SK-N-SH treated with all-trans-retinoic acid at 6 μM for 48 hours (cell line): ENCODE measurements at regions not wholly inside any gene's neighbourhood (a gene's known extent, or its start where the extent isn't known, plus 50 kb on each side); places are given as distances from the start of the nearest gene placed in this dataset.

ENCODE experiments used
- ATAC-seq: fragments of 200-7000 bp; cut with Tn5 transposase; 3 replicates; pipeline ENCODE4 v1.9.1; 2020; ENCODE audit warnings: mild to moderate bottlenecking, moderate library complexity
- ARNTL ChIP-seq: fragments of 450-650 bp; formaldehyde crosslinking; IDR thresholded peaks from 2 replicates; pipeline ENCODE4 v1.5.0; 2020; ENCODE audit warnings: low read depth, mild to moderate bottlenecking, moderate library complexity, borderline replicate concordance
- BACH2 ChIP-seq: fragments of 250-450 bp; sonication (Bioruptor Pico); IDR thresholded peaks from 2 replicates; pipeline ENCODE4 v1.9.0; 2021; ENCODE audit warnings: mild to moderate bottlenecking, borderline replicate concordance
- CREB5 ChIP-seq: fragments of 250-450 bp; sonication (Bioruptor Pico); IDR thresholded peaks from 2 replicates; pipeline ENCODE4 v1.5.1; 2020; ENCODE audit warnings: low read depth, mild to moderate bottlenecking, moderate library complexity
- CSDC2 ChIP-seq: fragments of 250-450 bp; sonication (Bioruptor Pico); IDR thresholded peaks from 2 replicates; pipeline ENCODE4 v1.5.0; 2020; ENCODE audit warnings: mild to moderate bottlenecking, moderate library complexity
- CSRNP3 ChIP-seq: fragments of 250-450 bp; sonication (Bioruptor Pico); IDR thresholded peaks from 2 replicates; pipeline ENCODE4 v1.5.1; 2021; ENCODE audit warnings: mild to moderate bottlenecking, moderate library complexity
- ESRRG ChIP-seq: fragments of 250-450 bp; sonication (Bioruptor Pico); IDR thresholded peaks from 2 replicates; pipeline ENCODE4 v1.6.1; 2021; ENCODE audit warnings: mild to moderate bottlenecking
- GLIS3 ChIP-seq: fragments of 250-450 bp; sonication (Bioruptor Pico); IDR thresholded peaks from 2 replicates; pipeline ENCODE4 v1.5.0; 2020; ENCODE audit warnings: mild to moderate bottlenecking, moderate library complexity
- ISL1 ChIP-seq: fragments of 250-450 bp; sonication (Bioruptor Pico); IDR thresholded peaks from 2 replicates; pipeline ENCODE4 v2.1.2; 2022; ENCODE audit warnings: mild to moderate bottlenecking, moderate library complexity
- PATZ1 ChIP-seq: fragments of 250-450 bp; sonication (Bioruptor Pico); IDR thresholded peaks from 2 replicates; pipeline ENCODE4 v1.8.0; 2020; ENCODE audit warnings: mild to moderate bottlenecking, moderate library complexity, borderline replicate concordance
- POU6F1 ChIP-seq: fragments of 250-450 bp; sonication (Bioruptor Pico); IDR thresholded peaks from 2 replicates; pipeline ENCODE4 v1.8.0; 2021; ENCODE audit warnings: low read depth, mild to moderate bottlenecking, moderate library complexity, borderline replicate concordance
- PPARA ChIP-seq: fragments of 250-450 bp; sonication (Bioruptor Pico); IDR thresholded peaks from 2 replicates; pipeline ENCODE4 v1.5.0; 2020; ENCODE audit warnings: mild to moderate bottlenecking, borderline replicate concordance
- RARB ChIP-seq: fragments of 250-450 bp; sonication (Bioruptor Pico); IDR thresholded peaks from 2 replicates; pipeline ENCODE4 v1.8.0; 2021; ENCODE audit warnings: mild to moderate bottlenecking, moderate library complexity
- SNAI2 ChIP-seq: fragments of 250-450 bp; sonication (Bioruptor Pico); IDR thresholded peaks from 2 replicates; pipeline ENCODE4 v1.5.0; 2020; ENCODE audit warnings: mild to moderate bottlenecking, moderate library complexity
- TCF4 ChIP-seq: fragments of 250-450 bp; sonication (Bioruptor Pico); IDR thresholded peaks from 2 replicates; pipeline ENCODE4 v1.8.0; 2021; ENCODE audit warnings: mild to moderate bottlenecking, moderate library complexity, borderline replicate concordance
- TSHZ2 ChIP-seq: fragments of 250-450 bp; sonication (Bioruptor Pico); IDR thresholded peaks from 2 replicates; pipeline ENCODE4 v1.5.0; 2020; ENCODE audit warnings: mild to moderate bottlenecking, moderate library complexity
- ZFP3 ChIP-seq: fragments of 250-450 bp; sonication (Bioruptor Pico); IDR thresholded peaks from 2 replicates; pipeline ENCODE4 v1.5.0; 2020; ENCODE audit warnings: mild to moderate bottlenecking, moderate library complexity
- ZFP30 ChIP-seq: fragments of 450-650 bp; formaldehyde crosslinking; IDR thresholded peaks from 2 replicates; pipeline ENCODE4 v1.5.0; 2022; ENCODE audit warnings: mild to moderate bottlenecking, moderate library complexity
- ZNF565 ChIP-seq: fragments of 450-650 bp; formaldehyde crosslinking; conservative IDR thresholded peaks from 2 replicates; pipeline ENCODE4 v1.5.0; 2020; ENCODE audit warnings: low read depth, mild to moderate bottlenecking, moderate library complexity
- ZNF70 ChIP-seq: fragments of 450-650 bp; formaldehyde crosslinking; IDR thresholded peaks from 2 replicates; pipeline ENCODE4 v1.5.0; 2020; ENCODE audit warnings: mild to moderate bottlenecking, moderate library complexity

GRCh38 chr14:61961369-61961768 is 199.1 kb downstream of the SNAPC1 start:
- no peak for ATAC-seq
- no peak for TF ChIP-seq RARB
- no peak for TF ChIP-seq CSDC2 (CRISPR knock-in tag)
- no peak for TF ChIP-seq BACH2 (CRISPR knock-in tag)
- TF ChIP-seq ZFP3 (CRISPR knock-in tag): no peak
- TF ChIP-seq ZFP30: no peak
- TF ChIP-seq CSRNP3 (CRISPR knock-in tag): no peak
- TF ChIP-seq GLIS3: no peak
- TF ChIP-seq SNAI2: no peak
- TF ChIP-seq ESRRG (CRISPR knock-in tag): no peak
- no peak for TF ChIP-seq ZNF565 (CRISPR knock-in tag)
- TF ChIP-seq TCF4 (CRISPR knock-in tag): no peak
- TF ChIP-seq, all 23 proteins: peak for 0

GRCh38 chr14:61963926-61964325 is 201.7 kb downstream of the SNAPC1 start:
- TF ChIP-seq PATZ1 (CRISPR knock-in tag) (no peak), POU6F1 (no peak), CSDC2 (CRISPR knock-in tag) (no peak), CREB5 (CRISPR knock-in tag) (no peak)
- ATAC-seq: no peak

- TF ChIP-seq RARB (no peak), CSRNP3 (CRISPR knock-in tag) (no peak), BACH2 (CRISPR knock-in tag) (no peak), TSHZ2 (no peak), ARNTL (CRISPR knock-in tag) (no peak), SNAI2 (no peak), TCF4 (CRISPR knock-in tag) (no peak), CREB5 (CRISPR knock-in tag) (no peak), ISL1 (CRISPR knock-in tag) (no peak; the same call in 1 of the 2 replicates), ESRRG (CRISPR knock-in tag) (no peak), ZNF70 (CRISPR knock-in tag) (no peak), PPARA (CRISPR knock-in tag) (no peak)
- ATAC-seq: no peak
Measured at GRCh38 chr14:61965030-61965745, 203.0 kb downstream of the SNAPC1 start.
